Muscle of leg (tissue), 3 donors: ENCODE measurements at regions not wholly inside any gene's neighbourhood (a gene's known extent, or its start where the extent isn't known, plus 50 kb on each side); places are given as distances from the start of the nearest gene placed in this dataset.

Experiments
- DNase-seq: peaks from one replicate; pipeline ENCODE4 v3.0.0; 2013
- H3K27ac ChIP-seq: one replicate; pipeline ENCODE4 v1.5.1; 2013; ENCODE audit warnings: mild to moderate bottlenecking, low read length, control low read depth
- H3K27me3 ChIP-seq: one replicate; pipeline ENCODE4 v1.6.1; 2013; ENCODE audit warnings: low read length; ENCODE audit not compliant: control insufficient read depth, insufficient read depth
- H3K36me3 ChIP-seq: one replicate; pipeline ENCODE4 v1.6.1; 2013; ENCODE audit warnings: low read length; ENCODE audit not compliant: control insufficient read depth, insufficient read depth
- H3K4me1 ChIP-seq: one replicate; pipeline ENCODE4 v1.6.1; 2013; ENCODE audit warnings: low read length; ENCODE audit not compliant: control insufficient read depth, insufficient read depth
- H3K4me3 ChIP-seq: one replicate; pipeline ENCODE4 v1.5.1; 2013; ENCODE audit warnings: low read length, control low read depth
- H3K9me3 ChIP-seq: replicated peaks from 2 replicates; pipeline ENCODE4 v1.6.1; 2013; ENCODE audit warnings: low read depth, low read length; ENCODE audit not compliant: control insufficient read depth
- WGBS: methylation state at CpG from one replicate; pipeline ENCODE4 v1.1.5; 2013; ENCODE audit warnings: missing lambda C conversion rate; ENCODE audit not compliant: insufficient coverage; 5-methylcytosine and 5-hydroxymethylcytosine counted together

GRCh38 chr1:194816859-194817258 lies 1630.4 kb upstream of the B3GALT2 start:
- Histone ChIP-seq H3K27me3 (no peaks in the 10 kb centered on the region), H3K9me3 (no peaks in the 10 kb centered on the region), H3K4me3 (no peak overlapping the region), H3K36me3 (no peaks in the 10 kb centered on the region), H3K4me1 (no peaks in the 10 kb centered on the region), H3K27ac (no peak overlapping the region)
- no CpG with 5 or more reads among the region's 2 CpGs for WGBS
- DNase-seq, result no peak

- H3K36me3 ChIP-seq, result no peaks in the 10 kb centered on the region
- no peak overlapping the region for H3K4me3 ChIP-seq
- WGBS, result no CpG with 5 or more reads among the region's 1 CpG
- H3K27ac ChIP-seq, result no peak overlapping the region
- no peaks in the 10 kb centered on the region for H3K4me1 ChIP-seq
- H3K27me3 ChIP-seq, result no peaks in the 10 kb centered on the region
- H3K9me3 ChIP-seq, result no peaks in the 10 kb centered on the region
- no peak for DNase-seq
These were observed 1626.7 kb upstream of the B3GALT2 start for GRCh38 chr1:194813096-194813495.

GRCh38 chr1:194809665-194810064 lies 1623.3 kb upstream of the B3GALT2 start:
- no peak for DNase-seq
- Histone ChIP-seq H3K27ac (no peak overlapping the region), H3K36me3 (no peaks in the 10 kb centered on the region), H3K4me1 (no peaks in the 10 kb centered on the region), H3K4me3 (no peak overlapping the region), H3K27me3 (no peaks in the 10 kb centered on the region), H3K9me3 (no peaks in the 10 kb centered on the region)
- WGBS, result 80% methylated on average over 1 of the region's 1 CpG

DNA sequence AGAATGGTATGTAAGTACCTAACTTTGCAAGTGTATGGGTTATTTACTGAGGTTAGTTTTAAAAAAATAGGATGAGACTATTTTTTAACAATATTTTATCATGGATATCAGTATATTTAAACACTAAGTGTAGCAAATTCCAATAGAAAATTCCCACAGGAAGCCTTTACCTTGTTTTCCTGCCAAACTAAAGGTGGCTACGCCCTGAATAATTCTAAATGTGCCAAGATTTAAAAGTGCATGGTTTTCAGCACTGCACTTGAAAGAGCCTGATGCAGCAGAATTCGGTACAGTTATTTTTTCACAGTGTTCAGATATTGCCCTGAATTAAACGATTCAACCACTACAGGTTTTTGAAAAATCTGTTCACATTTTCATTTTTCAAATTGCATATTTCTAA lies 1622.8 kb upstream of the B3GALT2 start:
- DNase-seq, result peak; percentile 70
- WGBS, result 0% methylated on average over 2 of the region's 3 CpGs
- Histone ChIP-seq H3K36me3 (no peaks in the 10 kb centered on the region), H3K9me3 (no peaks in the 10 kb centered on the region), H3K4me3 (no peak overlapping the region), H3K27me3 (no peaks in the 10 kb centered on the region), H3K4me1 (no peaks in the 10 kb centered on the region), H3K27ac (no peak overlapping the region)

DNA sequence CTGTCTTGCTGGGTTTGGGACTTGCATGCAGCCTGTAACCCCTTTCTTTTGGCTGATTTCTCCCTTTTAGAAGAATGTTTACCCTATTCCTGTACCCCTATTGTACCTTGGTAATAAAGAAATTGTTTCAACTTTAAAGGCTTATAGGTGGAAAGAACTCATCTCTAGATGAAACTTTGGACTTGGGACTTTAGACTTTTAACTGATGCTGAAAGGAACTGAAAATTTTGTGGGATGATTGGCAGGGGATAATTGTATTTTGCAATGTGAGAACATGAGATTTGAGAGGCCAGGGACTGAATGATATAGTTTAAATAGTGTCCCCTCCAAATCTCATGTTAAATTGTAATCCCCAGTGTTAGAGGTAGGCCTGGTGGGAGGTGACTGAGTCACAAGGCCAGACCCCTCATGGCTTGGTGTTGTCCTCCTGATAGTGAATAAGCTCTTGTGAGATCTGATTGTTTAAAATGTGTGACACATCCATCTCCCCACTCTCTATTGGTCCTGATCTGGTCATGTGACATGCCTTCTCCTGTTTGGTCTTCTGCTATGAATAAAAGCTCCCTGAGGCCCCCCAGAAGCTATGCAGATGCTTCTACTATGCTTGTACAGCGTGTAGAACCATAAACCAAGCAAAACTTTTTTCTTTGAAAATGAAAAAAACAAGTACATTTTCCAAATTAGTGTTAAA lies 1621.3 kb upstream of the B3GALT2 start:
- Histone ChIP-seq H3K27ac (no peak overlapping the region), H3K4me1 (no peaks in the 10 kb centered on the region), H3K36me3 (no peaks in the 10 kb centered on the region), H3K9me3 (no peaks in the 10 kb centered on the region), H3K4me3 (no peak overlapping the region), H3K27me3 (no peaks in the 10 kb centered on the region)
- DNase-seq, result no peak
- no CpG with 5 or more reads among the region's 1 CpG for WGBS

- no peak for DNase-seq
- no peaks in the 10 kb centered on the region for H3K4me1 ChIP-seq
- no peaks in the 10 kb centered on the region for H3K27me3 ChIP-seq
- no peaks in the 10 kb centered on the region for H3K9me3 ChIP-seq
- H3K27ac ChIP-seq, result no peak overlapping the region
- no peaks in the 10 kb centered on the region for H3K36me3 ChIP-seq
- WGBS, result no CpG with 5 or more reads among the region's 3 CpGs
- H3K4me3 ChIP-seq, result no peak overlapping the region
These were observed 1616.2 kb upstream of the B3GALT2 start for GRCh38 chr1:194802572-194802971.

DNA sequence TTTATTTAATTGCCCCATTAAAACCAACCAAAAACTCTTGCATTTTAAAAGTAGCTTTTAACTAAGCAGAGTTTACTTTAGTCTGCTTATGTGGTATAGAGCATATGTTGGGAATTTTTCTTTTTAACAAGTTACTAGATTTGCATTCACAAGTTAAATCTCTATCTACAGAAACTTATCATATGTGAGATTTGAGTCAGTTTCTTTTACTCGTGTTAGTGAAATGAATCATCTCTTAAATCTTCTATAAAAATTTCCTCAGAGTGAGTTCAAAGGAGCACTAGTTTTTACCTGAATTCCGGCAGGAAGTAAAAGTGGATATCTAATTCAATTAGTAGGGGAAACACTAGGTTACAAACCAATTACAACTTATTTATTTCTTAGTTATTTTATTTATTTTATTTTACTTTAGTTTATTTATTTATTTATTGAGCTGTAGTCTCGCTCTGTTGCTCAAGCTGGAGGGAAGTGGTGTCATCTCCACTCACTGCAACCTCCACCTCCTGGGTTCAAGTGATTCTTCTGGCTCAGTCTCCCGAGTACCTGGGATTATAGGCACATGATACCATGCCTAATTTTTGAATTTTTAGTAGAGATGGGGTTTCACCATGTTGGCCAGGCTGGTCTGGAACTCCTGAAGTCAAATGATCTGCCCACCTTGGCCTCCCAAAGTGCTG lies 1609.6 kb upstream of the B3GALT2 start:
- Histone ChIP-seq H3K27ac (no peak overlapping the region), H3K9me3 (no peaks in the 10 kb centered on the region), H3K4me1 (no peaks in the 10 kb centered on the region), H3K4me3 (no peak overlapping the region), H3K36me3 (no peaks in the 10 kb centered on the region), H3K27me3 (no peaks in the 10 kb centered on the region)
- WGBS, result no CpG with 5 or more reads among the region's 4 CpGs
- DNase-seq, result no peak

DNA sequence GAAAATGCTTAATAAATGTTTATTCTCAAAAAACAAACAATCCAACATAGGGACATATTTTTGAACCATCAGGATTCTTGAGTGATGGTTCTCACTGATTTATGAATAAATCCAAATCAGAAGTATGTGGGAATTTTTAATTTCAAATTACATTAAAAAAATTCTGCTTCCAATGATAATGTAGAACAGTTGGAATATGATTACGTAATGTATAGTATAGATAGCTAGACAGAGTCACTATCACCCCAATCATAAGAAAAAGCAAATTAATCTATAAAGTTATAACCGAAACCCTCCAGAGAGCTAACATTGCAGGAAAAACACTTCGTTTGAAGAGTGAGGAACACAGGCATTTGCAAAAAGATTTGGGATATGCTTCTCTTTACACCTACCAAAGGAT lies 1600.6 kb upstream of the B3GALT2 start:
- no peaks in the 10 kb centered on the region for H3K9me3 ChIP-seq
- H3K4me1 ChIP-seq, result no peaks in the 10 kb centered on the region
- H3K4me3 ChIP-seq, result no peak overlapping the region
- no peaks in the 10 kb centered on the region for H3K36me3 ChIP-seq
- H3K27ac ChIP-seq, result no peak overlapping the region
- WGBS, result no CpG with 5 or more reads among the region's 3 CpGs
- DNase-seq, result no peak
- no peaks in the 10 kb centered on the region for H3K27me3 ChIP-seq

DNA sequence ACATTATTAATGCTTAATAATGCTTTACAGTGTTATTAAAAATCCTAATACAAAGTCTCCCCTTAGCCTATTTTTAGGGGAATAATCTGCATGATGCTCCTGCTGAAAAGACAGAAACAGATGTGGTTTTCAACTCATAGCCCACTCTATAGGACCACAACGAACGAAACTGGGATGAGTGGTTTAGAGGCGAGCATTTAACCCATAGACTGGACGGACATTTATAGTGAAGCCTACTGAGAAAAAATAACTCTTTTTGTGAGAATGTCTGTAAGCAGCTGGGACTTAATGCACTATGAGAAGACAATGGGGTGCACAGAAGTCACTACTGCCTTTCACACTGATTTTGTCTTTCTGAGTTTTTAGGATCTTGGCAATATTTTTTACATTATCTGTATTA lies 1599.6 kb upstream of the B3GALT2 start:
- Histone ChIP-seq H3K4me1 (no peaks in the 10 kb centered on the region), H3K27ac (no peak overlapping the region), H3K27me3 (no peaks in the 10 kb centered on the region), H3K9me3 (no peaks in the 10 kb centered on the region), H3K4me3 (no peak overlapping the region), H3K36me3 (no peaks in the 10 kb centered on the region)
- DNase-seq, result no peak
- WGBS, result no CpG with 5 or more reads among the region's 4 CpGs

DNA sequence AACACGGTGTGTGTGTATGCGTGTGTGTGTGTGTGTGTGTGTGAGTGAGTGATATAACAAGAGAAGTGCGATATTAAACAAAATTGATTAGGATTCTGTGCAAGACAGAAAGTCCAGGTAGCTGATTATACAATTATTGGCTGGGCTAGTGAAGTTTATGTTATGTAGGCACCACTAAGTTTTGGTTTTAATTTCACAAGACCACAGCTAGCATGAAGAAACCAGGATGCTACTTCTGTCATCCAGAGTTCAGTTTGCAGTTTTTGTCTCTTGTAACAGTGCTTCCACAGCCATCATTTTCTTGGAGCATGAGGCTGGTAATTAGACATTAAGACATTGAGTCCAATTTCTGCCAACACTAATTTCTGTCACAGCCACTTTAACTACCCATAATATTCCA lies 1590.2 kb upstream of the B3GALT2 start:
- no peak overlapping the region for H3K27ac ChIP-seq
- no peaks in the 10 kb centered on the region for H3K4me1 ChIP-seq
- DNase-seq, result no peak
- no peak overlapping the region for H3K4me3 ChIP-seq
- no peaks in the 10 kb centered on the region for H3K9me3 ChIP-seq
- H3K27me3 ChIP-seq, result no peaks in the 10 kb centered on the region
- no peaks in the 10 kb centered on the region for H3K36me3 ChIP-seq
- no CpG with 5 or more reads among the region's 3 CpGs for WGBS
